ENCODE measurements at regions not wholly inside any gene's neighbourhood (a gene's known extent, or its start where the extent isn't known, plus 50 kb on each side); places are given as distances from the start of the nearest gene placed in this dataset.
"Not testable (repeated sequence)": the region's sequence is repeated elsewhere in the genome, so short reads cannot be mapped to it uniquely, and the experiment has no call there.

DNA sequence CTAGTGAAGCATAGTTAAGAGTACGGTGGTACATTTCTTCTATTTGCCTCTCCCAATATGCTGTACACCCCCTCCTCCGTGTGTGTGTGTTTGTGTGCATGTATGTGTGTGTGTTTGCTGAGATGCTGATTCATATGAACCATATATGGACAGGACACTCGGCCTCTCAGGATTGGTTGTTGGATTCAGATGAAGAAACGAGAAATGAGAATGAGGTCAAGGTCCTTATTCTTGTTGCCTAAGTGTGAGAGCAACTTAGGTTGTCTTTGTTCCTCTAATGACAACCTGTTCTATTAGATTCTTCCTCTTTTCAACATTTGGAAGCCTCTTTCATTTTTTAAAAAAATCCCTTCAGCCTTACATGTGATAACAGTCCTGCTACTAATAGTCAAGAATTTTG, 1387.6 kb downstream of the STIM2 start:
- no peak for DNase-seq

DNA sequence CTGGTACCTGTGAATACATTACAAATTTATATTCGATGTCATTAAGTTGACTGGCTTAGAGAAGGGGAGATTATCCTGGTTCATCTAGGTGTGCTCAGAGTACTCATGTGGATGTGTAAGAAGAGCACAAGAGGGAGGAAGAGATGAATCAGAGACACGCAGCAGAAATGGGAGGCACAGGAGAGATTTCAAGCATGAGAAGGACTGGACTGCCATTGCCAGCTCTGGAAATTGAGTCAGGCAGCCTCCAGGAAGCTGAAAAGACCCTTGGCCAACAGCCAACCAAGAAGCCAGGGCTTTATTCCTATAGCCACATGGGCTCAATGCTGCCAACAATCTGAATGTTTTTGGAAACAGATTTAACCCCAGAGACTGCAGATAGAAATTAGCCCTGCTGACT, 1390.0 kb downstream of the STIM2 start:
- DNase-seq: no peak

DNA sequence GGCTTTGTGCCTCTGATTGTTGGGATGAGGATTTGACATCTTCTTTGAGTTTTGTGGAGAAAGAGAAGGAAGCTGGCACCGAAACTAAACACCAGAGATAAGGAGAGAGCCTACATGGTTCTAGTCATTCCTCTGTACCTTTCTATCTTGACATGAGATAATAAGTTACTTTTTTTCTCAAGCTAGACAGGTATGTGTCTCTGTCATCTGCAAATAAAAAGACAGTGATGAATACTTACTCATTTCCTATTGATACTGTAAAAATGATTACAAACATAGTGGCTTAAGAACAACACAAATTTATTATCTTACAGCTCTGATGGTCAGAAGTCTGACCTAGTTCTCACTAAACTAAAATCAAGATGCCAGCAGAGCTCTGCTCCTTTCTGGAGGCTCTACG, 1391.2 kb downstream of the STIM2 start:
- DNase-seq: no peak

DNA sequence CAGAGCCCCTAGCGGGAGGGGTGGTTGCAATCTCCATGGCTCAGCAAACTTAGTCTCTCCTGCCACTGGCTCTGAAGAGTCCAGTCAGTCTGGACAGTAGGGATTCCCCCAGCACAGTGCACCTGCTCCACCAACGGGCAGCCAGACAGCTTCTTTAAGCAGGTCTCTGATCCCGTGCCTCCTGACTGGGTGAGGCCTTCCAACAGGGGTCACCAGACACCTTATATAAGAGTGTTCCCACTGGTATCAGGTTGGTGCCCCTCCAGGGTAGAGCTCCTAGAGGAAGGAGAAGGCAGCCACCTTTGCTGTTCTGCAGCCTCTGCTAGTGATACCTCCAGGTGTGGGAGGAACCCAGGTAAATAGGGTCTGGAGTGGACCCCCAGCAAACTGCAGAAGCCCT, 1393.4 kb downstream of the STIM2 start:
- no peak for DNase-seq

DNA sequence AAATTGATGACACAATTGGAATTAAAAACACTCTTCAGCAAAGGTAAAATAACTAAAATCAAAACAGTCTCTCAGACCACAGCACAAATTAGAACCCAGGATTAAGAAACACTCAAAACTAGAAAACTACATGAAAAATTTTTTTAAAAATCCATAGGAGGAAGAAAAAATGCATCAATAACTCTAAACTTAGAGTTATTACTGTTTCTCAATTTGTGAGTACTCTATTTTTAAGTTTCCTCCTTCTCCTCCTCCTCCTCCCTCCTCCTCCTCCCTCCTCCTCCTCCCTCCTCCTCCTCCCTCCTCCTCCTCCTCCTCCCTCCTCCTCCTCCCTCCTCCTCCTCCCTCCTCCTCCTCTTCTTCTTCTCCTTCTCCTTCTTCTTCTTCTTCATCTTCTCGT, 1395.7 kb downstream of the STIM2 start:
- no peak for DNase-seq

DNA sequence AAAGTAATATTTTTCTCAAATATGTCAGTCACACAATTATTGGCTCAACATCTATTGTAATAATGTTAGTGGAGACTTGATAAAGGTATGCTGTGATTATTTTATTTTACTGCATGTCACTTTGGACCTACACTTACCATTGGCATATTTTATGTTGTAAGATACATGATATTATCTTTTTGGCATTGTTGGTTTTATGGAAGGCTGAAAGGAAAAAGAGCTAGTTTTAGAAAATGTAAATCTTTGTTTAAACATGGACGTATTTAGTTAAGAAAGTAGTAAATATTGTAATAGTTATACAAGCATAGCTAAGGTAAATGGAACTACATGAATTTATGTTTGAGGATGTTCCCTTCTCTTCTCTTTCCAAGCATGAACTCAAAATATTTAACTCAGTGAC, 1399.3 kb downstream of the STIM2 start:
- no peak for DNase-seq

DNA sequence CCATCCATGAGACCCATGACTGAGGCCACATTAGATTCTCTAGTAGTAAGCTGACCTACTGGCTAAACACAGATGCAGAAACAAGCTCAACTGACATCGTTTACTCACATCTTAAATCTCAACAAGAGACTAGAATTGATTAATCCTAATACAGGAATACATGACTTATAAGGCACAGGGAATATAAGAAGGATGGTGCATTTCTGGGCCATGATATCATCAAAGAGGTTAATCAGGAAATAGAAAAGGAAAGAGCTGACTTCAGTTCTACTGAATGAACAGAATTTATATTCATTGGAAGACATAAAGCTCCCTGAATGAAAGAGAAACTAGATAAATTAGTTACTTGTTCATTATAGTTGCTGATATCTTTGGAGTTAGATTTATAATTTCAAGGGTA, 1406.5 kb downstream of the STIM2 start:
- no peak for DNase-seq

DNA sequence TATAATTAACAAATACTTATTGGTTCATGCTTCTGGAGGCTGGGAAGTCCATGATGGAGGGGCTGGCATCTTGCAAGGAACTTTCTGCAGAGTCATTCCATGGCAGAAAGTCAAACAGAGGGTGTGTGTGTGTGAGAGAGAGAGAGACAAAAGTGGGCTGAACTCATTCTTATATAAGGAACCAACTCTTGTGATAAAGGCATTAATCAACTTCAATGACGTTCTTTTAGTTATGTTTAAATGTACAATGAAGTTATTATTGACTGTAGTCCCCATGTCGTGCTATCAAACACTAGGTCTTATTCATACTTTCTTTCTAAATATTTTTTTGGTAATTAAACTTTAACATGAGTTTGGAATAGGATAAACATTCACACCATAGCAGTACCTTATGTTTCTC, 1408.8 kb downstream of the STIM2 start:
- no peak for DNase-seq

DNA sequence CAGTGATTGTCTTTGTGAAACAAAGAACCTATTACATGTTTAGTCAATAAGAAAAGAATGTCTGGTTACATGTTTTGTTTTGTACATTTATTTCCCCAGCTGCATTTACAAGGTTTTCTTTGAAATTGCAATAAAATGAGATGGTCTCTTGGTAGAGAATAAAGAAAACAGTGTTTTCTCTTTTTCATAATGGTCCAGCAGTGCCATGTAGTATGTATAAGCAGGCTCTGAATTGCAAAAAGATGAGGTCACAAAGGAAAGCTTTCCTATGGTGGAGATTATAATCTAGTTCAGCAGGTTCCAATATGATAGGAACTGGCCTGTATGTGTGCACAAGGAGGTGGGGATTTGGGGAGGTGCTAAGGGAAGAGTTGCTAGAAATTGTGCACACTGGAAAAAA, 1417.3 kb downstream of the STIM2 start:
- DNase-seq: no peak

DNA sequence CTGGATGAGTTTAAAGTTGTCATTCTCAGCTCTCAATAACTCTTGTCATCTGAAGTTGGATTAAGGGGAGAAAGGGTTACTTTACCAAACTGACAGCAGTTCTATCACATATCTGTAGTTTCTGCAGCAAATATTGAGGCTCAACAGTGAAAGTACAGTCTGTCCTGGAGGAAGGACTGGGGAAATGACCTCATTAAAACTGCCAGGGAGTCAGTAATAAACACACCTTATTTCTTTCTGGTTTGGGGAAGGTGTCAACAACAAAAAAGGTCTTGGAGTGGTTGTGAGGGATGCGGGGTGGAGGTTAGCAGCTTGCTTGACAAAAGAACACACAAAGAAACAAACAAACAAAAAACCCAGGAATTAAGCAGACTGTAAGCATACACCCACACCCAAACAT, 1418.0 kb downstream of the STIM2 start:
- no peak for DNase-seq

DNA sequence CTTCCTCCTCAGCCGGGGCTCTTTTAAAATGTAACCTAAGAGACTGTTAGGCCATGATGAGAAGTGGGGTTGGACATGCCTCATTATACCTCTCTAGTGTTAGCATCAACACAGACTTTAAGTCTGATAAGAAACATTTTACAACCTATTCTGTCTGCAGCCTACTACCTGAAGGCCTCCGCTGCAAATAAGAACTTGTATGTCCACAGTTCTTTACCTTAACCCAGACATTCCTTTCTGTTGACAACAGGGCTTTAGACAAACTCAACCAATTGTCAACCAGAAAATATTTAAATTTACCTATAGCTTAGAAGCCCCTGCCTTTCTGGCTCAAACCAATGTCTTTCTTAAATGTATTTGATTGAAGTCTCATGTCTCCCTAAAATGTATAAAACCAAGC, 1418.6 kb downstream of the STIM2 start:
- DNase-seq: no peak

DNA sequence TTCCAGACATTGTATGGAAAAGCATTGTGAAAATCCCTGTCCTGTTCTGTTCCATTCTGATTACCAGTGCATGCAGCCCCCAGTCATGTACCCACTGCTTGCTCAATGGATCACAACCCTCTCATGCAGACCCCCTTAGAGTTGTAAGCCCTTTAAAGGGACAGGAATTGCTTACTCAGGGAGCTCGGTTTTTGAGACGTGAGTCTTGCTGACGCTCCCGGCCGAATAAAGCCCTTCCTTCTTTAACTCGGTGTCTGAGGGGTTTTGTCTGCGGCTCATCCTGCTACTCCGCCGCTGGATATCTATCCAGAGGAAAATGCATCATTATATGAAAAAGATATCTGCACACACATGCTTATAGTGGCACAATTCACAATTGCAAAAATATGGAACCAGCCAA, 1425.6 kb downstream of the STIM2 start:
- DNase-seq: not testable (repeated sequence)

DNA sequence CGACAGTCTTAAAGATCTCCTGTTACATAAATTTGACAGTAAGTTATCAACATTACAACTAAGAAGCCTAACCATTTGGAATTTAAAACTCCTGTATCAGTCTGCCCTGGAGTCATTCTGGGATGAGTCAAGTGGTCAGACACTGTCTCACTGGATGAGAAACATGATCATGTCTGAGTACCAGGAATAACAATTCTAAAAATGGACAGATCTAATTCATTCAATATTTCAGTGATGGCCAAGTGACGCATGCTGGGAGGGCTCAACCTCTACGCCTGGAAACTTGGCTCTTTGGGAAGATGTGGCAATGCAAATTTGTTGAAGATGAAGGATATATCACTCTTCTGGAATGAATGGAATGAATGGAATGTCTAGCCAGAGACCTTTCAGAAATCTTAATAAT, 1427.2 kb downstream of the STIM2 start:
- DNase-seq: no peak

DNA sequence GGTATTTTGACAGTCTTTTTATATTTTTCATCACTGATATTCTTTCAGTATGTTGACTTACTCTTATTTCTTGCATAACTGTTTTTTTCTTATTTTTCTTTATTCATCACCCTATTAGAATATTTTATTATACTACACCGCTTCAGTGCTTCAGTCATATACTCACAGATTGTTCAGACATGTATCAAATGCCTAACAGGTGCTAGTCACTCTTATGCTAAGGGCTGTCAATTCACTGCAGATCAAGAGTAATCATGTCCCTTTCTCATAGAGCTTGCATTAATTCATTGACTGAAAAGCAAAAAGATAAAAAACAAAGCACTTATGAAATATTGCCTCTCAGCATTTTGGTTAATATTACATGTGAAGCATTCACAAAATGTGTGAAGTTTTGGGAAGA, 1435.6 kb downstream of the STIM2 start:
- no peak for DNase-seq

DNA sequence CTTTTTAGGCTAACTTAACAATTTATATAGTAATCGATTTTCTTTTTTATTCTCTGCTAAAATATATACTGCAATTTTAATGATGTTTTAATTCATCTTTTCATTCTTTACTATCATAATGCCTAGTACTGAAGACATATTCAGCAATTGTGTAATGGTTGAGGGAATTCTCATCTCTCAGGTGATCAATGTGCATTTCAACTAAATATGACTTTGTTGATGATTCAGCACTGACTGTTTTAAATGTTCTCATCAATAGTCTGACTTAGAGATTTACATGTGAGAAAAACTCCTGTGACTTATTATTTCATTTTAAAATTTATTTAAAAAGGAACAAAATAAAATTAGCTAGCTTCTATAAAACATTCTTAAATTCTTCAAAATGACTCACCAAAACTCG, 1450.3 kb downstream of the STIM2 start:
- DNase-seq: no peak

DNA sequence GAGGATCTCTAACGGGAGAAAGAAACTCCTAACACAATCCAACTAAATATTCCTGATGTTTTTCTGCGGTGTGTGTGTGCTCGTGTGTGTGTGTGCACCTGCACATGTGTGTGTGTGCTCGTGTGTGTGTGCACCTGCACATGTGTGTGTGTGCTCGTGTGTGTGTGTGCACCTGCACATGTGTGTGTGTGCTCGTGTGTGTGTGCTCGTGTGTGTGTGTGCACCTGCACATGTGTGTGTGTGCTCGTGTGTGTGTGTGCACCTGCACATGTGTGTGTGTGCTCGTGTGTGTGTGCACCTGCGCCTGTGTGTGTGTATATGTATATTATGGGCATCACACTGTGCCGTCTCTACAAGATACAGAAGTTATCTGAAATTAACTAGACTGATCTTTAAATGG, 1451.9 kb downstream of the STIM2 start:
- DNase-seq: not testable (repeated sequence)

DNA sequence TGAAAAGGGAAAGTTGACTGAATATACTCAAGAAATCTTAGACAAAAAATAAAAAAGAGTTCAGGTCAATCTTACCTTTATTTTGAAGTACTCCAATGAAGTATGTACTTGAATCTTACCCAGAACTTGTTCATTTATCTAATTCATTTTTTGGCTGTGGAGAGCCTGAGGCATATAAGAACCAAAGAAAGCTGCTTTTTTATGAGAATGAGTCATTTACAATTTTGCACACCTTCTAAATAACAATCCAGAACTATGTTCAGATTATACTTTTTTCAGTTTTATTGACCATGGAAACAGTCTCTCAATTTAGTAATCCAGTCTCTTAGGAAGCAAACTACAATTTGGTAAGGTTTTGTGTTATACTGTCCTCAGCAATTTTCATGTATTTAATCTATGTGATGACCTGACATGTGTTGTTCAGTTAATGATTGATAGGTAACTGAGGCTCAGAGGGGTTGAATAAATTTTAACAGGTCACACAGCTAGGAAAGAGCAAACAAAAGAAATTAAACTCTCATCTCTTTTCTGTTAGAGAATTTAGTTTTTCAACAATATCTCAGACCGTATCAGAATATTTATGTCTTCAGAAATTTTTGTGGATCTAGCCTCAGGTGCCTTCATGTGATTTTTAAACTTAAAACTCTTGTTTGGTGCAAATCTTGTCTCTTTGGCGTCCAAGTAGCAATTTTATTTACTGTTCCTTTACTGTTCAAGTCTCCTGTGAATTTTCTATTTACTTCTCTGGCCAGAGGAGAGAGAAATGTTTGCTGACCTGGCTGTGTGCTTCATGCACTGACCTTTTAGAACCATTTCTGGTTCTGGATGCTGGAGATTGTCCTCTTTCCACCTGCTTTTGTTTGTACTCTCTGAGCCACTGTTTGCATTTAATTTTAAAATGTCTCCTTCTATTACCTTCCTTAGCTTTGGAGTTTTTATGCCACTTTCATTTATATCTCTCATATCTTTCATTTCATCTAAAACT, 1453.4 kb downstream of the STIM2 start:
- no peak for DNase-seq

DNA sequence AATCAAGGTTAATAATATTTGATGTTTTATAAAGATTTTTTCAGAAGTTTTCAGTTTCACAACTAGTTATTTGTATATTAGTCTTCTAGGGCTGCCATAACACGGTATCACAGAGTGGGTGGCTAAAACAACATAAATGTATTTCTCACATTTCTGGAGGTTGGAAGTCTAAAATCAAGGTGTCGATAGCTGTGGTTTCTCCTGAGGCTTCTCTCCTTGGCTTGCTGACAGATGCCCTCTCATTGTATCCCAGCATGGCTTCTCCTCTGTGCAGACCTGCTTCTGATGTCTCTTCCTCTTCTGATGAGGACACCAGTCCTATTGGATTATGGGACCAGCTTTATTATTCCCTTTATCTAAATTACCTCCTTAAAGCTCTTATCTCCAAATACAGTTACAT, 1456.6 kb downstream of the STIM2 start:
- no peak for DNase-seq

DNA sequence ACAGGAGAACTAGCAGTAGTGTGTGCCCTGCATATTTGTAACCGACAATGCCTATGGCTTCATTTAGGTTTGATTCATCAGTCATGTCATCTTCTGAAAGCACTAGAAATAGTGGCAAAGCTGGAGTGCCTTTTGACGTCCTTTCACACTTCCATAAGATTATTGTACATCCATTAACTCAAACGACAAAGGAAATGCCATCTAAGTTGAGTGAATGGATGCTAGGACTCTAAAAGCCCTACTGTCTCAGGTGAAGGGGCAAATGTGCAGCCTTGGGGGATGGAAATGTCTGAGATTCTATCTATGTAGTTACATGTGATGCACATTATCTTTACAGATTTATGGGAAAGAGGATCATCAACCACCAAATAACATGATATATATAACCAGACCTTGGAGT, 1473.6 kb downstream of the STIM2 start:
- no peak for DNase-seq

DNA sequence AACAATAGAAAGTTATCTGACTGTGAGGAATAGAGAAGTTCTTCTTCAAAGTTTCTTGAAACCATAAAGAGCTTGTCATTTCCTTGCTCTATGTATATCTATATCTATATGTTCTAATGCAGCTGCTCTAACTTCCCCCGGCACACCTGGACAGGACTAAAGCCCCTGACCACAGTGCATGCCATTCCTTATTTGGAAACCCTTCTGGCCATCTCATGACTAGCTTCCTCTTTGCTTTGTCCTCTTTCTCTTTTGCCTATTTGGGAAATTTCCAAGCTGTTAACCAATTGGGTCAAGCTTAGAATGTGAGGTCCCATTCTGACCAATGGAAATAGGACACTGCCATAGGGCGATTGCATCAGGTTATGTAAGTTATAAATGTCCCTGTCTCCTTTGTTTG, 1481.1 kb downstream of the STIM2 start:
- no peak for DNase-seq

DNA sequence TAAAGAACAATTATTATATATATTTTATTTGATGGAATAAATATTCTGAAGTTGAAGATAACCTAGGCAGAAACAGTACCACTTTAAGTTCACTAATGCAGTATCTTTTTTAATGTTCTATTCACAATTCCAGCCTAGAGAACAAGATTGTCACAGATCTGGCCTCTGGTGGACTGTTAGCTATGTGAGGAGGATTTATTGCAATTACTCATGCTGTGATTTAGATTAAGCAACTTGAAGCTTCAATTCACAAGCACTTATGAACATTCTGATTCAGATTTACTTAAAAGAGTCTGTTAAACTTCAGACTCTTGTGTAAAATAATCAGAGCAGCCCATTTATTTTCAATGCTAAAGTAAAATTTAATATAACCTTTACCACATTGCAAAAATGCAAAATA, 1489.8 kb downstream of the STIM2 start:
- DNase-seq: no peak

DNA sequence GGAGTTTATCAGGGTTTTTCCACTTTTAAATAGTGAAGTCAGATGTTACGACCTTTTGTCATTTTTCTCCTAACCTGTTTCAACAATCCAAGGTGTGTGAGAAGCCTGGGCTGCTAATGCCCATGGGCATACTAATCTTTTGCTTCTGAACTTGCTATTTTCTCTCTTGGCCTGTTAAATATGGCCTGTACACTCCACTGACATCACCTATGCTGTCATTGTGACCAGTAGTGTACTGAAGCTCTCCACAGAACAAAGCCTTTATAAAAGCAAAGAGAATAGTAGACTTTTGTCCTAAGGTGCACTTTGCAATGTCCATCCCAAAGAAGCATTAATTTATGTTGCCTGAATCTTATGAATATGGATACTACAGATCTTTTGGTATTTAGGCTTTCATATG, 1490.5 kb downstream of the STIM2 start:
- no peak for DNase-seq

DNA sequence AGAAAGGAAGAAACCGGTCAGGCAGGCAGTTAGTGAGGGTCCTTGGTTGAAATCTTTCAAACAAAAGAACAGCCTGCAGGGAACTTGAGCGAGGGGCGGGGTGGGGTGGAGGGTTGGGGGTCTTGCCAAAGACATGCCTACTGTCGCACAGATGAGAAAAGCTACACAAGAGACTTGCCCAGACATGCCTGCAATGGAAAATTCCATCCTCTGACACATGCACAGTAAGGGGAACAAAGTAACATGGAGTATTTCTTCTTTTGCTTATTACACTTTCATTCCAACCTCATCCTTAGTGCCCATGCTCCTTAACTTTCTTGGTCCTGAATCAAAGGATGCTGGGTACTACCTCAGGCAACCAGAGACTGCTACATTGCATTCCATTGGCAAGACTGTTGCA, 1491.2 kb downstream of the STIM2 start:
- DNase-seq: no peak

DNA sequence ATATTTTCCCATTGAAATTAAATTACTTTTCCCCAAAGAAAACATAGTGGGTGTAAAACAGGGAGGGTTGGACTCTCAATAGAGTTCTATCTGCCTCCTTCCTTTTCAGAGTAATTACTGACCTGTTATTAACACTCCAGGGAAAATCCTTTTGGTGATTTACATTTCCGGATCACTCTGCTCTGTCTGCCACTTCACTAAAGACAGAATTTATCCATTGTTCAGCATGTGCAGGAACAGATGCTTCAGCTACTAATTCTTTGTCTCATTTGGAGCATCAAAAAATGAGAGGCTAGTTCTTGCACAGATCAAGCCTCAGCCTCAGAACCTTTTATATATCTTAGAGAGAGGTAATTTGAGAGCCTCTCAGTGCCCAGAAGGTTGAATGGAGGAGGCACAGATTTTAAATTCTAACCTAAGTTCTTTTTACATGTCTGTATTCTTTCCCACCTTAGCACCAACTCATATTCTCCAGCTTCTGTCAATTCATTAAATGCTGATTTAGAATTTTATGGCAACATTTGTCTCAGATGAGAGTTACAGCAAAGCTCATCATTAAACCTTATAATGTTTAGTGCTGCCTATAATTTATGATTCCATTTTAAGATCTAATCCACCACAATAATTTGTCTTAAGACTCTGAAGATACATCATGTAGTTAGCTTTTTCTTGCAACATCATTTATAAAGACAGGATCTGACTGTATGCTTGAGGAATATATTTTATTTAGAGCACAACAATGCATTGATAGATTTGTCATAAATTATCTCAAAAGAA, 1494.4 kb downstream of the STIM2 start:
- DNase-seq: no peak
